Dendritic cell treated with granulocyte-macrophage colony-stimulating factor and Interleukin-4, amounts not matched to agents 40 ng/mL and 50 ng/mL, for 4 days (primary cell): ENCODE measurements at regions not wholly inside any gene's neighbourhood (a gene's known extent, or its start where the extent isn't known, plus 50 kb on each side); places are given as distances from the start of the nearest gene placed in this dataset.

Experiments used
- H3K27ac Mint-ChIP-seq: one replicate; pipeline ENCODE4 v1.8.0; 2022; ENCODE audit warnings: mild to moderate bottlenecking, mixed read lengths
- H3K27me3 Mint-ChIP-seq: one replicate; pipeline ENCODE4 v1.8.0; 2022; ENCODE audit warnings: mild to moderate bottlenecking, mixed read lengths
- H3K36me3 Mint-ChIP-seq: one replicate; pipeline ENCODE4 v1.8.0; 2022; ENCODE audit warnings: low read depth, mixed read lengths
- H3K4me1 Mint-ChIP-seq: one replicate; pipeline ENCODE4 v1.8.0; 2022; ENCODE audit warnings: low read depth, mixed read lengths
- H3K4me3 Mint-ChIP-seq: one replicate; pipeline ENCODE4 v1.8.0; 2022; ENCODE audit warnings: mild to moderate bottlenecking, moderate library complexity, mixed read lengths
- H3K9me3 Mint-ChIP-seq: one replicate; pipeline ENCODE4 v1.8.0; 2022; ENCODE audit warnings: mixed read lengths
- intact Hi-C: fragments of 100-400 bp; cut with micrococcal nuclease; formaldehyde crosslinking; loops from one replicate; pipeline ENCODE4 v1.15.0; 2022

GRCh38 chr5:85709728-85710127 is 908.0 kb upstream of the COX7C start:
- intact Hi-C loops: no loop called here
- no peaks in the 10 kb centered on the region for H3K27me3 Mint-ChIP-seq
- H3K4me1 Mint-ChIP-seq: no peaks in the 10 kb centered on the region
- no peaks in the 10 kb centered on the region for H3K9me3 Mint-ChIP-seq
- H3K36me3 Mint-ChIP-seq: no peaks in the 10 kb centered on the region
- no peak overlapping the region for H3K27ac Mint-ChIP-seq
- H3K4me3 Mint-ChIP-seq: no peak overlapping the region

GRCh38 chr5:85716344-85717202 is 901.2 kb upstream of the COX7C start:
- Mint-ChIP-seq H3K36me3 (no peaks in the 10 kb centered on the region), H3K4me1 (no peaks in the 10 kb centered on the region), H3K4me3 (no peak overlapping the region), H3K27ac (no peak overlapping the region), H3K9me3 (peaks cover 10% of the 10 kb centered on the region), H3K27me3 (no peaks in the 10 kb centered on the region)
- intact Hi-C loops: no loop called here

GRCh38 chr5:85717203-85717563 is 900.6 kb upstream of the COX7C start:
- no peak overlapping the region for H3K4me3 Mint-ChIP-seq
- no peaks in the 10 kb centered on the region for H3K4me1 Mint-ChIP-seq

GRCh38 chr5:85732185-85732584 is 885.6 kb upstream of the COX7C start:
- Mint-ChIP-seq H3K4me3 (no peak overlapping the region), H3K4me1 (no peaks in the 10 kb centered on the region), H3K27ac (no peak overlapping the region), H3K36me3 (no peaks in the 10 kb centered on the region), H3K9me3 (peaks cover 43% of the 10 kb centered on the region), H3K27me3 (no peaks in the 10 kb centered on the region)
- intact Hi-C loops: no loop called here

More at GRCh38 chr5:85717203-85717563, 900.6 kb upstream of the COX7C start:
- no peaks in the 10 kb centered on the region for H3K27me3 Mint-ChIP-seq
- peaks cover 15% of the 10 kb centered on the region for H3K9me3 Mint-ChIP-seq
- intact Hi-C loops: no loop called here
- H3K27ac Mint-ChIP-seq: no peak overlapping the region
- H3K36me3 Mint-ChIP-seq: no peaks in the 10 kb centered on the region

GRCh38 chr5:85741972-85742371 is 875.8 kb upstream of the COX7C start:
- H3K4me3 Mint-ChIP-seq: no peak overlapping the region
- no peaks in the 10 kb centered on the region for H3K27me3 Mint-ChIP-seq
- no peaks in the 10 kb centered on the region for H3K4me1 Mint-ChIP-seq
- H3K36me3 Mint-ChIP-seq: no peaks in the 10 kb centered on the region
- intact Hi-C loops: no loop called here
- H3K27ac Mint-ChIP-seq: no peak overlapping the region
- peaks cover 26% of the 10 kb centered on the region for H3K9me3 Mint-ChIP-seq

GRCh38 chr5:85760519-85760918 is 857.2 kb upstream of the COX7C start:
- Mint-ChIP-seq H3K9me3 (peaks cover 21% of the 10 kb centered on the region), H3K27me3 (no peaks in the 10 kb centered on the region), H3K4me1 (no peaks in the 10 kb centered on the region), H3K36me3 (no peaks in the 10 kb centered on the region), H3K4me3 (no peak overlapping the region), H3K27ac (no peak overlapping the region)
- intact Hi-C loops: no loop called here

GRCh38 chr5:85769347-85769746 is 848.4 kb upstream of the COX7C start:
- peaks cover 65% of the 10 kb centered on the region for H3K9me3 Mint-ChIP-seq
- no peak overlapping the region for H3K27ac Mint-ChIP-seq
- H3K36me3 Mint-ChIP-seq: no peaks in the 10 kb centered on the region
- no peaks in the 10 kb centered on the region for H3K4me1 Mint-ChIP-seq
- H3K27me3 Mint-ChIP-seq: no peaks in the 10 kb centered on the region
- intact Hi-C loops: no loop called here
- H3K4me3 Mint-ChIP-seq: no peak overlapping the region

- H3K4me3 Mint-ChIP-seq: no peak overlapping the region
- no peaks in the 10 kb centered on the region for H3K4me1 Mint-ChIP-seq
- H3K9me3 Mint-ChIP-seq: peaks cover 15% of the 10 kb centered on the region
- H3K27me3 Mint-ChIP-seq: no peaks in the 10 kb centered on the region
- intact Hi-C loops: no loop called here
- no peaks in the 10 kb centered on the region for H3K36me3 Mint-ChIP-seq
- H3K27ac Mint-ChIP-seq: no peak overlapping the region
Measured at GRCh38 chr5:85784746-85785145, 833.0 kb upstream of the COX7C start.

GRCh38 chr5:85813146-85813545 is 804.6 kb upstream of the COX7C start:
- intact Hi-C loops: no loop called here
- no peaks in the 10 kb centered on the region for H3K36me3 Mint-ChIP-seq
- H3K27me3 Mint-ChIP-seq: no peaks in the 10 kb centered on the region
- no peaks in the 10 kb centered on the region for H3K4me1 Mint-ChIP-seq
- H3K9me3 Mint-ChIP-seq: peaks cover 2% of the 10 kb centered on the region
- no peak overlapping the region for H3K27ac Mint-ChIP-seq
- H3K4me3 Mint-ChIP-seq: no peak overlapping the region

- no peaks in the 10 kb centered on the region for H3K27me3 Mint-ChIP-seq
- no peak overlapping the region for H3K27ac Mint-ChIP-seq
- no peaks in the 10 kb centered on the region for H3K9me3 Mint-ChIP-seq
- intact Hi-C loops: no loop called here
- H3K36me3 Mint-ChIP-seq: no peaks in the 10 kb centered on the region
- H3K4me1 Mint-ChIP-seq: no peaks in the 10 kb centered on the region
- no peak overlapping the region for H3K4me3 Mint-ChIP-seq
Measured at GRCh38 chr5:85814596-85814995, 803.1 kb upstream of the COX7C start.

- intact Hi-C loops: no loop called here
- Mint-ChIP-seq H3K4me3 (no peak overlapping the region), H3K9me3 (no peaks in the 10 kb centered on the region), H3K4me1 (no peaks in the 10 kb centered on the region), H3K27ac (no peak overlapping the region), H3K27me3 (no peaks in the 10 kb centered on the region), H3K36me3 (no peaks in the 10 kb centered on the region)
Measured at GRCh38 chr5:85823462-85824426, 794.0 kb upstream of the COX7C start.

- intact Hi-C loops: no loop called here
Measured at GRCh38 chr5:85838781-85839180, 779.0 kb upstream of the COX7C start.

GRCh38 chr5:85841653-85842052 is 776.1 kb upstream of the COX7C start:
- intact Hi-C loops: no loop called here
- no peaks in the 10 kb centered on the region for H3K4me1 Mint-ChIP-seq
- no peaks in the 10 kb centered on the region for H3K27me3 Mint-ChIP-seq
- H3K9me3 Mint-ChIP-seq: no peaks in the 10 kb centered on the region
- H3K4me3 Mint-ChIP-seq: no peak overlapping the region
- H3K36me3 Mint-ChIP-seq: no peaks in the 10 kb centered on the region
- H3K27ac Mint-ChIP-seq: no peak overlapping the region

More at GRCh38 chr5:85838781-85839180, 779.0 kb upstream of the COX7C start:
- H3K4me3 Mint-ChIP-seq: no peak overlapping the region
- no peaks in the 10 kb centered on the region for H3K27me3 Mint-ChIP-seq
- no peaks in the 10 kb centered on the region for H3K9me3 Mint-ChIP-seq
- no peak overlapping the region for H3K27ac Mint-ChIP-seq
- H3K4me1 Mint-ChIP-seq: no peaks in the 10 kb centered on the region
- no peaks in the 10 kb centered on the region for H3K36me3 Mint-ChIP-seq

- H3K4me1 Mint-ChIP-seq: no peaks in the 10 kb centered on the region
- intact Hi-C loops: no loop called here
- H3K27ac Mint-ChIP-seq: no peak overlapping the region
- H3K27me3 Mint-ChIP-seq: no peaks in the 10 kb centered on the region
- H3K36me3 Mint-ChIP-seq: no peaks in the 10 kb centered on the region
- no peak overlapping the region for H3K4me3 Mint-ChIP-seq
- H3K9me3 Mint-ChIP-seq: no peaks in the 10 kb centered on the region
Measured at GRCh38 chr5:85843535-85843934, 774.2 kb upstream of the COX7C start.
